Hematopoietic multipotent progenitor cell treated with erythropoietin and hydrocortisone succinate and interleukin-3 and kit ligand, for 17 days (in vitro differentiated cells): ENCODE measurements at regions not wholly inside any gene's neighbourhood (a gene's known extent, or its start where the extent isn't known, plus 50 kb on each side); places are given as distances from the start of the nearest gene placed in this dataset.

ENCODE experiments used
- DNase-seq: peaks from one replicate; pipeline ENCODE4 v3.0.0-alpha.2; 2015; ENCODE audit warnings: low spot score

GRCh38 chr2:3062476-3063260 lies 314.9 kb downstream of the EIPR1 start:
- DNase-seq: no peak

- no peak for DNase-seq
These were observed 317.6 kb downstream of the EIPR1 start for GRCh38 chr2:3060049-3060448.

GRCh38 chr2:3059141-3059925 lies 318.3 kb downstream of the EIPR1 start:
- DNase-seq: no peak

GRCh38 chr2:3054066-3054465 lies 323.6 kb downstream of the EIPR1 start:
- no peak for DNase-seq

- DNase-seq: no peak
These were observed 326.4 kb downstream of the EIPR1 start for GRCh38 chr2:3051266-3051665.

- no peak for DNase-seq
These were observed 331.3 kb downstream of the EIPR1 start for GRCh38 chr2:3046170-3046865.

- no peak for DNase-seq
These were observed 332.2 kb downstream of the EIPR1 start for GRCh38 chr2:3045318-3045921.

GRCh38 chr2:3044587-3045317 lies 332.9 kb downstream of the EIPR1 start:
- DNase-seq: no peak

- DNase-seq: no peak
These were observed 333.9 kb downstream of the EIPR1 start for GRCh38 chr2:3043726-3044125.

GRCh38 chr2:3042601-3043585 lies 334.7 kb downstream of the EIPR1 start:
- DNase-seq: no peak

GRCh38 chr2:3041841-3042600 lies 335.6 kb downstream of the EIPR1 start:
- DNase-seq: no peak

GRCh38 chr2:3041246-3041645 lies 336.4 kb downstream of the EIPR1 start:
- DNase-seq: no peak

- DNase-seq: no peak
These were observed 337.0 kb downstream of the EIPR1 start for GRCh38 chr2:3040496-3041140.

- no peak for DNase-seq
These were observed 337.6 kb downstream of the EIPR1 start for GRCh38 chr2:3040066-3040428.

GRCh38 chr2:3039188-3040065 lies 338.2 kb downstream of the EIPR1 start:
- DNase-seq: no peak

GRCh38 chr2:3038636-3039035 lies 339.0 kb downstream of the EIPR1 start:
- no peak for DNase-seq

- no peak for DNase-seq
These were observed 340.1 kb downstream of the EIPR1 start for GRCh38 chr2:3037196-3038194.
